GM23338 (cell line): ENCODE measurements at regions not wholly inside any gene's neighbourhood (a gene's known extent, or its start where the extent isn't known, plus 50 kb on each side); places are given as distances from the start of the nearest gene placed in this dataset.

ENCODE experiments used
- ATAC-seq: fragments of 200-7000 bp; cut with Tn5 transposase; 3 replicates; pipeline ENCODE4 v1.9.1; 2020
- DNase-seq: peaks from one replicate; pipeline ENCODE4 v3.0.0-alpha.2; 2015; ENCODE audit warnings: low spot score
- H2AFZ ChIP-seq: fragments of 200-600 bp; sonication (generic); 2 replicates; pipeline ENCODE4 v1.8.0; 2016; ENCODE audit warnings: antibody characterized with exemption, mild to moderate bottlenecking, moderate library complexity
- H3F3A ChIP-seq: fragments of 200-600 bp; sonication (generic); replicated peaks from 2 replicates; pipeline ENCODE4 v1.8.0; 2017; ENCODE audit warnings: antibody characterized with exemption, mixed run types, low read depth
- H3K27ac ChIP-seq: fragments of 200-600 bp; sonication (generic); 2 replicates; pipeline ENCODE4 v1.6.1; 2016; ENCODE audit warnings: low read depth
- H3K27me3 ChIP-seq: fragments of 200-600 bp; sonication (generic); 2 replicates; pipeline ENCODE4 v1.8.0; 2016; ENCODE audit warnings: mild to moderate bottlenecking, mixed run types, moderate library complexity; ENCODE audit not compliant: insufficient read depth
- H3K36me3 ChIP-seq: fragments of 200-600 bp; sonication (generic); 2 replicates; pipeline ENCODE4 v1.8.0; 2016; ENCODE audit warnings: mild to moderate bottlenecking; ENCODE audit not compliant: insufficient read depth
- H3K4me1 ChIP-seq: fragments of 200-600 bp; sonication (generic); 2 replicates; pipeline ENCODE4 v1.8.0; 2016; ENCODE audit warnings: mild to moderate bottlenecking, moderate library complexity; ENCODE audit not compliant: insufficient read depth
- H3K4me2 ChIP-seq: fragments of 200-600 bp; sonication (generic); 2 replicates; pipeline ENCODE4 v1.7.1; 2017; ENCODE audit warnings: mixed run types
- H3K4me3 ChIP-seq: fragments of 200-600 bp; sonication (generic); 2 replicates; pipeline ENCODE4 v1.6.1; 2016; ENCODE audit warnings: mixed run types
- H3K79me2 ChIP-seq: fragments of 200-600 bp; sonication (generic); replicated peaks from 2 replicates; pipeline ENCODE4 v1.8.0; 2017; ENCODE audit warnings: mild to moderate bottlenecking; ENCODE audit not compliant: insufficient read depth
- H3K9me2 ChIP-seq: fragments of 200-600 bp; sonication (generic); 2 replicates; pipeline ENCODE4 v1.8.0; 2017; ENCODE audit not compliant: insufficient read depth
- H4K20me1 ChIP-seq: fragments of 200-600 bp; sonication (generic); replicated peaks from 2 replicates; pipeline ENCODE4 v1.8.0; 2017; ENCODE audit warnings: mild to moderate bottlenecking; ENCODE audit not compliant: insufficient read depth
- H3K27ac Mint-ChIP-seq: 2 replicates; pipeline ENCODE4 v1.8.0; 2020; ENCODE audit warnings: inconsistent platforms, mild to moderate bottlenecking, moderate library complexity, mixed read lengths
- H3K27me3 Mint-ChIP-seq: 3 replicates; pipeline ENCODE4 v1.8.0; 2022; ENCODE audit warnings: low read depth, mild to moderate bottlenecking, moderate library complexity, mixed read lengths, inconsistent platforms; ENCODE audit not compliant: insufficient read depth, poor library complexity
- H3K36me3 Mint-ChIP-seq: 3 replicates; pipeline ENCODE4 v1.8.0; 2021; ENCODE audit warnings: low read depth, mild to moderate bottlenecking, inconsistent platforms, moderate library complexity, mixed read lengths
- H3K4me1 Mint-ChIP-seq: 3 replicates; pipeline ENCODE4 v1.8.0; 2020; ENCODE audit warnings: mild to moderate bottlenecking, inconsistent platforms, mixed read lengths
- H3K4me3 Mint-ChIP-seq: 3 replicates; pipeline ENCODE4 v1.8.0; 2021; ENCODE audit warnings: moderate library complexity, mild to moderate bottlenecking, inconsistent platforms, mixed read lengths
- H3K9me3 Mint-ChIP-seq: 3 replicates; pipeline ENCODE4 v1.8.0; 2020; ENCODE audit warnings: moderate library complexity, mild to moderate bottlenecking, inconsistent platforms, mixed read lengths
- CREB1 ChIP-seq: fragments of 250-450 bp; sonication (Bioruptor Pico); IDR thresholded peaks from 2 replicates; pipeline ENCODE4 v1.5.0; 2020; ENCODE audit warnings: low read depth, mild to moderate bottlenecking, moderate library complexity
- CTCF ChIP-seq, 2 experiments: fragments of 200-600 bp in 1 of 2; sonication (generic) in 1 of 2; conservative IDR thresholded peaks; 2 replicates each; pipeline versions ENCODE4 v1.5.1 to v1.6.1; 2016 to 2017; ENCODE audit warnings: antibody characterized with exemption in 2 of 2, low read depth in 2 of 2, mild to moderate bottlenecking in 2 of 2, moderate library complexity in 1 of 2
- EZH2phosphoT487 ChIP-seq: fragments of 200-600 bp; sonication (generic); IDR thresholded peaks from one replicate; pipeline ENCODE4 v1.8.1; 2018; ENCODE audit warnings: antibody characterized with exemption; ENCODE audit not compliant: unreplicated experiment
- NANOG ChIP-seq: IDR thresholded peaks from 2 replicates; pipeline ENCODE4 v1.6.1; 2016; ENCODE audit warnings: antibody characterized with exemption, borderline replicate concordance
- POLR2AphosphoS5 ChIP-seq: IDR thresholded peaks from 2 replicates; pipeline ENCODE4 v1.6.1; 2016; ENCODE audit warnings: antibody characterized with exemption, low read depth
- REST ChIP-seq: IDR thresholded peaks from one replicate; pipeline ENCODE4 v1.6.1; 2018; ENCODE audit warnings: antibody characterized with exemption; ENCODE audit not compliant: unreplicated experiment
- STAT1 ChIP-seq: IDR thresholded peaks from one replicate; pipeline ENCODE4 v1.6.1; 2016; ENCODE audit warnings: antibody characterized with exemption; ENCODE audit not compliant: unreplicated experiment
- ZNF331 ChIP-seq: fragments of 250-450 bp; sonication (Bioruptor Pico); IDR thresholded peaks from 2 replicates; pipeline ENCODE4 v1.5.0; 2020; ENCODE audit warnings: low read depth, mild to moderate bottlenecking, moderate library complexity
- ZNF462 ChIP-seq: fragments of 250-450 bp; sonication (Bioruptor Pico); IDR thresholded peaks from 2 replicates; pipeline ENCODE4 v1.5.0; 2020; ENCODE audit warnings: mild to moderate bottlenecking, moderate library complexity

- no peak for TF ChIP-seq ZNF462 (CRISPR knock-in tag)
Measured at GRCh38 chr7:21140622-21141021, 287.3 kb upstream of the SP4 start (continued).

- no peak overlapping the region for H3K27ac Mint-ChIP-seq
- Histone ChIP-seq H4K20me1 (no peaks in the 10 kb centered on the region), H3K79me2 (no peaks in the 10 kb centered on the region), H3K4me3 (no peak overlapping the region), H3K36me3 (no peaks in the 10 kb centered on the region), H2AFZ (no peak overlapping the region), H3K27ac (no peak overlapping the region), H3F3A (no peaks in the 10 kb centered on the region), H3K4me2 (no peak overlapping the region), H3K27me3 (no peaks in the 10 kb centered on the region), H3K4me1 (no peaks in the 10 kb centered on the region), H3K9me2 (no peaks in the 10 kb centered on the region)
- H3K4me3 Mint-ChIP-seq, result no peak overlapping the region
- H3K36me3 Mint-ChIP-seq, result no peaks in the 10 kb centered on the region
- no peak for ATAC-seq
- no peak for TF ChIP-seq CTCF (conservative IDR thresholded peaks at IDR 0.05; ENCODE audit: low read depth in 2 of 2)
- no peak for TF ChIP-seq ZNF331 (CRISPR knock-in tag)
- no peak for TF ChIP-seq NANOG
- TF ChIP-seq STAT1, result no peak
- TF ChIP-seq EZH2phosphoT487, result no peak
- TF ChIP-seq POLR2AphosphoS5, result no peak
- TF ChIP-seq REST, result no peak
- TF ChIP-seq CREB1, result no peak
- peaks cover 5% of the 10 kb centered on the region for H3K27me3 Mint-ChIP-seq
- peaks cover 10% of the 10 kb centered on the region; the same call in 2 of the 3 replicates for H3K4me1 Mint-ChIP-seq
- no peak for DNase-seq
- H3K9me3 Mint-ChIP-seq, result no peaks in the 10 kb centered on the region
Measured at GRCh38 chr7:21141476-21141875, 286.4 kb upstream of the SP4 start.
